GM21529 (cell line): ENCODE measurements at regions not wholly inside any gene's neighbourhood (a gene's known extent, or its start where the extent isn't known, plus 50 kb on each side); places are given as distances from the start of the nearest gene placed in this dataset.

ENCODE experiments used
- ATAC-seq: cut with Tn5 transposase; IDR thresholded peaks from one replicate; pipeline ENCODE4 v1.9.1; 2021; ENCODE audit not compliant: unreplicated experiment

DNA sequence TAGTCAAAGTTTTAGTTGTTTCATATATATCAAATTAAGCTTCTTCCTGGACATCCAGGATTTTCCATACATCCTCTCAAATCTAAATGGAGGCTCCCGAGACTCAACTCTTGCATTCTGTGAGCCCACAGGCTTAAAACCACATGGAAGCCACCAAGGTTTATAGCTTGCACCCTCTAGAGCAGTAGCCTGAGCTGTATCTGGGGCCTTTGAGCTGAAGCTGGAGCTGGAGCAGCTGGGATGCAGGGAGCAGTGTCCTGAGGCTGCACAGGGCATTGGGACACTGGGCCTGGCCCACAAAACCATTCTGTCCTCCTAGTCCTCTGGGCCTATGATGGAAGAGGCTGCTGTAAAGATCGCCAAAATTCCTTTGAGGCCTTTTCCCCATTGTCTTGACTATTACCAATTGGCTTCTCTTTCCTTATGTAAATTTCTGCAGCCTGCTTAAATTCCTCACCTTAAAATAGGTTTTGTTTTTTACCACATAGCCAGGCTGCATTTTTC, 151.0 kb downstream of the COX7C start:
- no peak for ATAC-seq

DNA sequence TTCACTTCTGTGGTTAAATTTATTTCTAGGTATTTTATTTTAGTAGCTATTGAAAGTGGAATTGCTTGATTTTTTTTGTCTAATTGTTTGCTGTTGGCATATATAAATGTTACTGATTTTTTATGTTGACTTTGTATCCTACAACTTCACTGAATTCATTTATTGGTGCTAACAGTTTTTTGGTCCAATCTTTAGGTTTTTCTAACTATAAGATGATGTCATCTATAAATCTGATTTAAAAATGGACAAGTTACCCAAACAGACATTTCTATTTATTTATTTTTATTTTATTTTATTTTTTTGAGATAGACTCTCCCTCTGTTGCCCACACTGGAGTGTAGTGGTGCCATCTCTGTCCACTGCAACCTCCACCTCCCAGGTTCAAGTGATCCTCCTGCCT, 162.3 kb downstream of the COX7C start:
- no peak for ATAC-seq

DNA sequence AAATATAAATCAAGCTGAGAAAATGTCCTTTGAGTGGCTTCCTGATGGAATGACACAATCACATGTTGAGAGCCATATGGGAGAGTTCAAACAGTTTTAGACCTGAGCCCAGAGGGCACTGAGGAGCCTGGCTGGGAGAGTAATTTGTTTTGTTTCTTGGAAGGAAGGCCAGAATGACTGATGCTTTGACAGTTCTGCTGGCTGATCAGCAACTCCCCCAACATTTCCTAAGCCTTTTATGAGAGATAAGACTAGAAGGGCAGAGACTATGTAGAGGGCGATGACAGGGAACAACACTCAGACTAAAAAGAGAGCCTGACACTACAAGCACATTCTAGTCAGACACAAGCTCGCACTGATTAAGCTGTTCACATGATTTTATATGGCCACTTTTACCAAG, 169.2 kb downstream of the COX7C start:
- no peak for ATAC-seq

DNA sequence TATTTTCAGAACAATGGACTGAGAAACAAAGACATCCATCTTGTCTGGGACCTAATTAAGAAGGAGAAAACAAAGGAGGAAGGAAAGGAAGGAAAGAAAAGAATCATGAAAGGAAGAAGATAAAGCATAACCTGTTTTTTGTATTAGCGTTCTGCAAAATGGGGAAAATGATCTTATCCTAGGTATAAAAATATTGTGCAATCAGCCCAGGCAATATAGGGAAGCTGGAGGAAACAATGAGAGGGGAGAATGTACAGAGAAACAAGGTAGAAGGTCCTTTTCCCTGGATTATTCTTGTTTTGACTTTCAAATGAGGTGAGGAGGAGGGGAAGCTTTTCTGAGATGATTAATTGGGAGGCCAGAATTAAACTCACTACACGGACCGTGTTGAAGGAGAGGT, 177.9 kb downstream of the COX7C start:
- no peak for ATAC-seq

DNA sequence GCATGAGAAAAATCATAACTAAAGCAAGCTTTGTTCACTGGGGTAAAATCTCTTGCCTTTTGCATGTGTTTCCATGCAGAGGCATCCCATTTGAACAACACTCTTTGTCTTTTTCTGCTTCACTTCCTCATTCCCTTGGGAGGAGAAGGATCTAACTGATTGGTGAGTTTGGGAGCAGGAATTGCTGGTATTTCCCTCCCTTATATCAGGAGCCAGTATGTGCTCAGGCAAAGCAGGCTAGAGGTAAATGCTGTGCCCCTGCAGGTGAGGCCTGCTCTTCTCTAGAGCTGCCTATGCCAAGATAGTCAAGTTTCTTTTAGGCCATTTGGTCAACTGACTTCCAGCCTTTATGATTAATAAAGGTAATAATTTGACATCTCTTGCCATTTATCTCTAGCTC, 179.9 kb downstream of the COX7C start:
- no peak for ATAC-seq

DNA sequence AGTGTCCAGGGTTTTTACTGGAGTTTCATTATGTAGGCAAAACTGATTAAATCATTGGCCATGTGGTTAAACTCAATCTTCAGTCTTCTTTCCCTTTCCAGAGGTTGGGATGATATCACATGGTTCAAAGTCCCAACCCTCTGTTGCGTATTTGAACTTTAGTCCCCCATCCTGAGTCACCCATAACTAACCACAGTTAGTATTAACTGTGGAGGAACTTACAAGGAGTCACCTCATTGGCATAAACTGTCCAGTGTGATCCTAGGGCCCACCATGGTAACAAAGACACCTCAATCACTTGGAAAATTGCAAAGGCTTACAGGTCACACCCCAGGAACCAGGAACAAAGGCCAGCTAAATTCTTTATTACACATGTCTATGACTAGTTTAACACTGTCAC, 188.5 kb downstream of the COX7C start:
- no peak for ATAC-seq

DNA sequence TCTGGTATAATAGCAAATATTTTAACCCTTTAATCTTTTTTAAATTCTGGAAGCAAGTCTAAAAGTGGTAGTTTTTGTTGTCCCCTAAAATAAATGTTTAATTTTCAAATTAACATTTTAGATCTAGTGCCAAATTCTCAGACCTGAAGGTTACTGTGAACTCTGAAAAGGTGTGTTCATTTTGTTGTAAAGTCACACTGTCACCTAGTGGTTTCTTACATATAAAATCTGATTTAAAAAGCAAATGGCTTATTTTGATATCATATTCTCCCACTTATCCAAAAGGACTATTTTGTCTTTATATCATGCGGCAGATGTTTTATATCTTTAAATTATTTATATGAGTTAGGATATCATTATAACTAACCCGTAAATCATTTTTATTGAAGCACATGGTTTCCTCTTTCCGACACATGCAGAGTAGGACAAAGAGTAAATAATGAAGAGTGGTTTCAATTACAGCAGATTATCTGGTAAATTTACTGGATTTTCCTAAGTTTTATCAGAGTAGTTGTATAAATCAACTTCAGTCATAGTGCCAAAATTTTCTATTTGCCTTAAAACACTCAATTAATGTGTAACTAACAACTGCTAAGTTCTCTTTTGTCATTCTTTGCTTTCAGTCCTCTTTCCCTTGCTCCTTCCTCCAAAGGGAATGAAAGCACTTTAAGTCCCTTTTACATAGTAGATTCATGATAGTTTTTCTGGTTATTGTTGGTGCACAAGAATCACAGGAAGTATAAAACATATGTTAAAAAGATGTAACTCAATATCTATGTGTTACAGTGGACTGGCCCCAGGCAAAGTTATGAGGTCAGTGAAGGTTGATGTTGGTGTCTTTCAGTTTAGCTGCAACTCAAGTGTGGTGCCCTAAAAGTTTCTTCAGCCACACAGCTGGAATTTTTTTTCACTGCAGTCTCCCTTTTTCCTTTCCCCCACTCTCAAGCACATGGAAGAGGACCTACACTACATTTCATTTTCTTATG, 189.6 kb downstream of the COX7C start:
- ATAC-seq, result no peak

DNA sequence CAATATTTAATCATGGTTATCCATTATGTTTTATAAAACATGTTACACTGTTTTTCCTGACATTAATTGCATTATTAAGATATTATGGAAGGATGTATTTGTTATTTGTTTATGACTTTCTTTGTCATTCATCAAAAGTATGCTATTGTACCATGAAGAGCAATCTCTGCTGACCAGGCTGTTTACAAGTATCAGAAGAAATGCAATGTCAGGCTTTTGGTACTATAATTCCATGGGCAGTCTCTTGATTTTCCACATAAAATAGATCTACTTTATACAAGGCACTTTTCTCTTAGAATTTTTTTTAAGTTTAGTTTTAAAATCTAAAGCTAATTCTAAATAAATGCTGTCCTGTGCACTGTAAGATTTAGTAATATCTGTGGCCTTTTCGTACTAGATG, 196.6 kb downstream of the COX7C start:
- ATAC-seq, result no peak

DNA sequence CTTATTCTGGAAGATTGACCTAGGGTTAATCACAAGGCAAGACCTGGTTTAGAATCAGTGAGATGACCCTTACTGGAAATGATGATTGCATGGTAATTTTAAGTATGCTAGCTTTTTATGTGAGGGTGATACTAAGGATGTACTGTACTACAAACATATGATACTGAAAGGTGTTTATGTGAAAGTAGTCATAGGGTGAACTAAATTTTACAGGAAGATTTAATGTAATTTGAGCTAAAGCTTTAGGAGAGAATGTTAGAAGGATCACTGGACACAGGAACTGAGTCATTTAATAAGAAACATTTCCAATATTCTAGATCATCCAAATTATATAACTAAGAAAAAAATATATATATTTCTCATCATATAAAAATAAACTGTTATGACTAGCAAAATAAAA, 197.2 kb downstream of the COX7C start:
- no peak for ATAC-seq

DNA sequence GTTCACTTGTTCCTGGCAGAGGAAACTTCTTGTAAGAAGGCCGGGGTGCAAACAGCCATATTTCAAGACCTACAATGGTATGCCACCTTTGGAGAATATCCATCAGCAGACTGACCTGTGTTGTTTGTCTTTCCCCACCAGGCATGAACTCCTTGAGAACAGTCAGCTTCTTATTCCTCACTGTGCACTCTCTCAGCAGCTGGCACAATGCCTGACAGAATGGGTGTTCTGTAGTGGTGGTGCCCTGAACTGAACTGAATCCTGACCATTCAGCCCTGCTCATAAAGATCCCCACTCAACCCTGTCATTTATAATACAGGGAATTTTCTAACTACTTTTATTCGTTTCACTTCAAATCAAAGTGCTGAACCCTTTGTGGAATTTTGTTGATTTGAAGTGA, 206.9 kb downstream of the COX7C start:
- ATAC-seq, result no peak

DNA sequence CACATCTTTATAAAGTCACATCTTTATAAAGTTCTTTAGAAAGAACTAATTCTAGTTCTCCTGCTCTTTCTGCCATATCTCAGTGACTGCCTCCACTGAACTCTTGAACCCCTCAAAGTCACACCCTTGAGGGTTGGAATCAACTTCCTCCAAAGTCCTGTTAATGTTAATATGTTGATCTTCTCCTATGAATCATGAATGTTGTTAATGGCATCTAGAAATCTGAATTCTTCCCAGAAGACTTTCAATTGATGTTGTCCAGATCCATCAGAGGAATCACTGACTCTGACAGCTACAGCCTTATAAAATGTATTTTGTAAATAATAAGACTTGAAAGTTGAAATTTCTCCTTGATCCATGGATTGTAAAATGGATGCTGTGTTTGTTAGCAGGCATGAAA, 213.4 kb downstream of the COX7C start:
- no peak for ATAC-seq

DNA sequence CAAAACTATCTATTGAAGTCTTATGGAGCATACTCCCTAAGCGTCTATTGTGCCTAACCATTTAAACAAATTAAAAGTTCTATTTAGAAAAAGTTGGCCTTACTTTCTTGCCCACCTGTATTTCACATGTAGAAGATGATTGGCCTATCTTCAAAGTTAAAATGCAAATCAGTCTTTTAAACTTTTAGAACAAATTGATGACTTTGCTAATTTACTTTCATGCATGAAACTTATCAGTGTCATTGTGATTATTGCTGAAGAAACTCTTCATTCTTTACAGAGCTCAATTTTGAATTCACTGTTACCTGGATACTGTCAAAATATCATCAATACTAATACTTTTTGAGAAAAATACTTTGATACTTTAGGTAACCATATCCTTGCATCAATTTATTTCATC, 216.1 kb downstream of the COX7C start:
- no peak for ATAC-seq

DNA sequence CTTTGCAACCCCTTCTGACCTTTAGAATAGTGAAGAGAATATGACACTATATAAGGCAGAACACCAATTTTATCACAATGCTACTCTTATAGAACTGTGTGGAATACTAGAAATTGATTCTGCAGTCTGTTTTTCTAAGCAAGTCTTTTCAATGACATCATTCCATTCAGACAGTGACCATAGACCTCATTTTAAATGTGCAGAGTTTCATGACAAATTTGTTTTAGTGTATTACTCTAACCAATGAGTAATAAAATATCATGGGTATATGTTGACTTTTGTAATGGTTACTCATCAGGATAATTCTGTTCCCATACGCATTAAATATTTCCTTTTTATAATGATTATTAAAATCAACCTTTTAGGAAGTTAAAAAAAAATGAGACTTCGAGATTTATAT, 219.9 kb downstream of the COX7C start:
- ATAC-seq, result no peak

DNA sequence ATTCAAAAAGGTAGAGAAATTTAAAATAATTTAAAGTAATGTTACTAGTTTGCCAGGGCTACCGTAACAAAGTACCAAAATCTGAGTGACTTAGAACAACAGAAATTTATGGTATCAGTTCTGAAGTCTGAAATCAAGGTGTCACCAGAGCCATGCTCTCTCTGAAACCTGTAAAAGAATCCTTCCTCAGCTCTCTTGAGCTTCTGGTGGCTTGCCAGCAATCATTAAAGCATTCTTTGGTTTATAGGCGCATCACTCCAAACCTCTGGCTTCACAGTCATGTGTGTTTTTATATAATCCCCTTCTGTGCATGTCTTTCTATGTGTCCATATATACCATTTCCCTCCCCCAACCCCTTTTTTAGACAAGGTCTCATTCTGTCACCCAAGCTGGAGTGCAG, 220.3 kb downstream of the COX7C start:
- ATAC-seq, result no peak

DNA sequence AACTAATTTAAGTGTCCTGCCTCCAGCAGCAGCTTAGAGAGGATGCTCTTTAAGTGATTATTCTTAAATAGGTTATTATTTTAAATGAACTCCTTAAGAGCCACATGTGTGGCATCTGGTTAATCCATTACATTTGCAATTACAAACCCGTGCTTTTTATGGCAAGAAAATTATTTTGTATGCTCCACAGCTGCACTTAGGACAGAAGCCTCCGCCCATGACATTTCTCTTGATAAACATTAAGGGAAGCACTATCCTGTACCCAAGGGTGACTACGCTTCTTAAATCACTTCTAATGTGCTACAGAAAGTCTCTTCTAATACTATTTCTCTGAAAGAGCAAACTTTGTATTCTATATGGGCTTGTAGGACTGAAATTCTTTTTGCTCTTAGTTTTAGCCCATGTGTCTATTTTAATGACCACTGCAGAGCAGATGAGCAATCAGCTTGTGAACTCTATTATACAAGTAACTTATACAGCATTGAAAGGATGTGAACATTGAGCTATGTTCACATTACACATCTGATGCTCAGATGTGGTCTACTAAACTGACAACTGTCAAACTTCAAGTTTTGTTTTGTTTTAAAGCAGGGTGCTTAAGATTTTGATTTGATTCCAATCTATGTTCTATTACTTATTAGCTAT, 223.4 kb downstream of the COX7C start:
- no peak for ATAC-seq

DNA sequence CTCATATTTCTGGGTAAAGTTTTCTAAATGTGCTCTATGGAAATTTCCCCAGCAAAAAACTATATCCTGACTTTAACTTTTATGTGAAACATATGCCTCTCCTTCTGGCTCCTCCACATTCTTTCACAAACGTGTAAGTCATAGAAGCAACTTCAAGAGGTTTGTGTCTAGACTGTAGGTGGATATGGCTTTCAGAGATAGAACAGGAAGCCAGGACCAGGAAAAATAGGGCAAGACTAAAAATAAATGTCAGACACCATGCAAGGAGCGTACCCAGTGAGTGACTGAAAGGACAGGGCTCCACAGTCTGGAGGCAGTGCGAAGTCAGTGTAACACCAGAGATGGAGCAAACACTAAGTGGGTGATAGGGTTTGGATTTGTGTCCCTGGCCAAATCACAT, 240.7 kb downstream of the COX7C start:
- ATAC-seq, result no peak

DNA sequence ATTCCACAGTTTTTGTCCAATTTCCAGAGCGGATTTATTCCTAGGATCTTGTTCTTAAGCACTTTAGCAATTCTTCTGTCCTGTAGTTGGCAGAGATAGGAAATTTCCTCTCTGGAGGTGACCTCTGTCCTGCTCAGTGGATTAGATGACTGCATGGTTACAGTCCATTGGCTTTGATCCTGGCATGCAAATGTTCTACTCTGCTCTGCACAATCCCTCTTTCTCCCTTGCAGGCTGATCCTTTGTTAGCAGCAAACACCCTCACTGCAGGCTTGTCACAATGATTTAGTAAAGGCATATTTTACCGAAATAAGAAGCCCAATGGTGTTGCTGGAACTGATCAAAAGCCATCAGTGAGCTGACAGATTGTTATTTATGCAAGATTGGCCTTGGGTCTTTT, 243.8 kb downstream of the COX7C start:
- ATAC-seq, result no peak

DNA sequence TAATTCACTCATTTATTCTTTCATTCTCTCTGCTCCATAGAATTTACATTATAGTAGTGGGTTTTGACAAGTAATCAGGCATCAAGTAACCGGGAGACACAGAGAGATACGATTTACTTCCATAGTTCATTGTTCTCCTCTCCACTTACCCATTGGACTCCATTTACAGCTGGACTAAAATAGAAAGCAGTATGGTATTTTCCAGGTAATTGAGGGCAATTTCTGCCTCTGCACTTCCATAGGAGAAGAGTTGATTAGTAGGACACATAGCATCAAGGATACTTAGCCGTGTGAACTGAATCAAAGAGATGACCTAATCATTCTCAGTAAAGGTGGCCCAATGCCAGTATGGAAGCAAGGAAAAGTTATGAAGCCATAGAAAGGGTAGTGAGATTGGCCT, 244.4 kb downstream of the COX7C start:
- ATAC-seq, result no peak

DNA sequence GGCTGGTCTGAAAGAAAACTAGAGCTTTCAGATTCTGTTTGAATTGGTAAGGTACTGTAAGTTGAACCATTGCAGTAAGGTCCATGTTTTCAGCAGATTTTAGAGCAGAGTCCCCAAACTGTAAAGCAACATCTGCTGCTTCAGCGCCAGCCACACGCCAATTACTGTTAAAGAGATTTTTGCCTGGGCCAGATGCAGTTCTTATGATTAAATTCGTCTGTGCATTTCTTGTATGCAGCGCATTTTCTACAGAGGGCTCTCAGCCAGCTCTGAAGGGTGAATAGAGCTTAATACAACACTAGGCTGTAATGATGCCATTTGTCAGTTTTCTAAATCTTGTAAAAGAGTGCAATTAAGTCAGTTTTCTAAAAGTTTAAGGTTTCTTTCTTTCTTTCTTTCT, 246.3 kb downstream of the COX7C start:
- no peak for ATAC-seq

DNA sequence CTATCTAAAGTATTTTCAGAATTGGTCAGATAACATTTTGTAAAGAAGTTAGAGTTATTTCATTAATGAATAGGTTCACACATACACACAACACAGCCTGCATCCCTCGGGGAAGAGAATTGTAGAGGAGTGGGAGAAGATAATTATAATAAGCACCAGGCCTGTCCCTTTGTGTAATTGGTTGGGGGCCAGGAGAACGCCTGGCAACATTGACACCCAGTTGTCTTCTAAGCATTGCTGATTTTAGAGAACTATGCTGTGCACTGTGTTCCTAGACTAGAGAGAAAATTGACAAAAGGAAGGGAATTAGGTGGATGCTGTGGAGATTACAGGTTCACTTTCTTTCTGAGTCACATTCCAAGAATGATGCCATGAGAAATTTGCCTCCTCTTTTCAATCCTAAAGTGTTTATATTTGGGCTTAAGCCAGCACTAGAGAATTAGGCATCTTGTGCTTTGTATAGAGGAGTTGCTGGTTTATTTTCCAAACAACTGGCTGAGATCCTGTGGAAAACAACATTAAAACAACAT, 247.6 kb downstream of the COX7C start:
- ATAC-seq, result no peak

DNA sequence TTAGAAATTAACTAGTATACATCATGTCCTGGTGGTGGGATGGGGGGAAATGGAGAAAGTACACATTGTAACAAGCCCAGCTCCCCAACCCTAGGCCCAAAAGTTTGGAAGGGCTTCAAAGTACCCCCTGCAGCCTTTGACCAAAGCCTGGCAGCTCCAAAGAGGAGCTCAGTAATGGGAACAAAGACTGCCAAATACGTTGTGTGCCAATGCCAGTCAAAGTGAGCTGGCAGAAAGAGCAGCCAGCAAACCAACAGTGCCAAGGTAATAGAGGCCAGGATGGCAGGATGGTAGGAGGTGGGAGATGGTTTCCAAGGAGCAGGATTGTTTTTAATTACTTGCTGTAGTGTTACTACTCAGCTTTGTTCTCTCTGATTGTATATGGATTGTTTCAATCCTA, 248.3 kb downstream of the COX7C start:
- ATAC-seq, result no peak

DNA sequence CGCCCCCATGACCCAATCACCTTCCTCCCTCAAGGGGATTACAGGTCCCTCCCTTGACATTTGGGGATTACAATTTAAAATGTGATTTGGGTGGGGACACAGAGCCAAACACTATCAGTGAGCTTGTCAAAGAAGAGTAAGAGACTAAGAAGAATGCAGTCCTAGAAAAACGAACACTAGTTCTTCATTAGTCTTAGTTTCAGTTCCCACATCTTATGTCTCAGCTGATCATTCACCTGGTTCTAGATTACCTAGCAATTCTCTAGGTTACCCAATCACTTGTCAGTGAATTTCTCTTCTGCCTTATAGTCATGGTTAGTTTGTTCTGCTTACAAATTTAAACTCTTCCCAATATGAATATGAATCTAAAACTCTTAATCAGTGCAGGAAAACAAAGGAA, 251.5 kb downstream of the COX7C start:
- ATAC-seq, result no peak
